ENCODE measurements at regions not wholly inside any gene's neighbourhood (a gene's known extent, or its start where the extent isn't known, plus 50 kb on each side); places are given as distances from the start of the nearest gene placed in this dataset.

DNA sequence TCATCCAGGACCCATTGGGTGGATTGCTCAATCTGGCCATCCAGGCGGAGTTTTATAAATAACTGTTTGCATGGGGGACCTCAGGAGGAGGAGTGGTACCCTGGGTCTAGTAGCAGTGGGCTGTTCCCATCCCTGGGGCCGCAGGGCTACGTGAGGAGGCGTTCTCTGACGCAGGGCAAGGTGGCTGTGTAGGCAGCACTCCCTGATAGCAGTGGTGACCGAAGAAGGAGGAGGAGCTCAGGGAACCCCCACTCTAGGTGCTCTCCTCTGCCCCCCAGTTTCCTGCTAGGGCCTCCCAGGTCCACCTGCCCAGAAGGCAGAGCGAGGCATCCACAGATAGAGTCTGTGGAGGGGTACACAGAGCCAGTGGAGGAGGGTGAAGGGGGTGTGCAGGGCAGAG is 64.1 kb downstream of the CCNE1 start:
- ATAC-seq (no peak), FAIRE-seq (no peak), DNase-seq (ENCODE audit: low read depth, low spot score) (no peak)
- Histone ChIP-seq H3K4me1 (ENCODE audit: control insufficient read depth, insufficient read depth, low read length) (no peaks in the 10 kb centered on the region; the same call in 1 of the 2 replicates), H3K27ac (ENCODE audit: control insufficient read depth, insufficient read depth) (no peak overlapping the region), H3K4me3 (no peak overlapping the region), H3K27me3 (replicated peaks in 1 of 2; ENCODE audit: control insufficient read depth in 2 of 2, insufficient read depth in 2 of 2, low read length in 1 of 2) (no peaks in the 10 kb centered on the region; a peak in 1 of 4 replicates), H2AFZ (ENCODE audit: control insufficient read depth, low read depth, low read length) (no peak overlapping the region), H3K9me3 (replicated peaks; ENCODE audit: control insufficient read depth, insufficient read depth, low read length) (no peaks in the 10 kb centered on the region), H4K20me1 (ENCODE audit: control insufficient read depth, insufficient read depth) (no peaks in the 10 kb centered on the region), H3K36me3 (ENCODE audit: control insufficient read depth in 2 of 2, insufficient read depth in 2 of 2, low read length in 1 of 2) (no peaks in the 10 kb centered on the region), H3K4me2 (ENCODE audit: control insufficient read depth, insufficient read depth) (no peak overlapping the region), H3K9ac (ENCODE audit: control insufficient read depth, insufficient read depth, low read length) (no peak overlapping the region), H3K79me2 (ENCODE audit: control insufficient read depth, insufficient read depth, low read length) (no peaks in the 10 kb centered on the region)
- POLR2A ChIA-PET: no interaction called here
- in situ Hi-C loops (cut with MboI): no loop called here
- TF ChIP-seq YBX1 (IDR thresholded peaks at IDR 0.05) (no peak), ZZZ3 (IDR thresholded peaks at IDR 0.05; ENCODE audit: control insufficient read depth, insufficient read length, low read depth) (no peak), EED (IDR thresholded peaks at IDR 0.05; ENCODE audit: low read depth) (no peak), CREM (IDR thresholded peaks at IDR 0.05; ENCODE audit: low read depth) (no peak), STAT3 (IDR thresholded peaks at IDR 0.05; ENCODE audit: low read depth, low read length) (no peak), NRF1 (conservative IDR thresholded peaks at IDR 0.05; ENCODE audit: low read depth, low read length) (no peak), EZH2 (IDR thresholded peaks at IDR 0.05; ENCODE audit: borderline replicate concordance, control insufficient read depth, low read depth, low read length) (no peak), CHD1 (IDR thresholded peaks at IDR 0.05; ENCODE audit: low read depth, low read length) (no peak), RBBP5 (conservative IDR thresholded peaks at IDR 0.05) (no peak), TAF1 (IDR thresholded peaks at IDR 0.05; ENCODE audit: borderline replicate concordance, low read depth, low read length) (no peak)
- TF ChIP-seq, protein P1, sequence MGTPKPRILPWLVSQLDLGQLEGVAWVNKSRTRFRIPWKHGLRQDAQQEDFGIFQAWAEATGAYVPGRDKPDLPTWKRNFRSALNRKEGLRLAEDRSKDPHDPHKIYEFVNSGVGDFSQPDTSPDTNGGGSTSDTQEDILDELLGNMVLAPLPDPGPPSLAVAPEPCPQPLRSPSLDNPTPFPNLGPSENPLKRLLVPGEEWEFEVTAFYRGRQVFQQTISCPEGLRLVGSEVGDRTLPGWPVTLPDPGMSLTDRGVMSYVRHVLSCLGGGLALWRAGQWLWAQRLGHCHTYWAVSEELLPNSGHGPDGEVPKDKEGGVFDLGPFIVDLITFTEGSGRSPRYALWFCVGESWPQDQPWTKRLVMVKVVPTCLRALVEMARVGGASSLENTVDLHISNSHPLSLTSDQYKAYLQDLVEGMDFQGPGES (IDR thresholded peaks at IDR 0.05): no peak
- TF ChIP-seq, protein P2, sequence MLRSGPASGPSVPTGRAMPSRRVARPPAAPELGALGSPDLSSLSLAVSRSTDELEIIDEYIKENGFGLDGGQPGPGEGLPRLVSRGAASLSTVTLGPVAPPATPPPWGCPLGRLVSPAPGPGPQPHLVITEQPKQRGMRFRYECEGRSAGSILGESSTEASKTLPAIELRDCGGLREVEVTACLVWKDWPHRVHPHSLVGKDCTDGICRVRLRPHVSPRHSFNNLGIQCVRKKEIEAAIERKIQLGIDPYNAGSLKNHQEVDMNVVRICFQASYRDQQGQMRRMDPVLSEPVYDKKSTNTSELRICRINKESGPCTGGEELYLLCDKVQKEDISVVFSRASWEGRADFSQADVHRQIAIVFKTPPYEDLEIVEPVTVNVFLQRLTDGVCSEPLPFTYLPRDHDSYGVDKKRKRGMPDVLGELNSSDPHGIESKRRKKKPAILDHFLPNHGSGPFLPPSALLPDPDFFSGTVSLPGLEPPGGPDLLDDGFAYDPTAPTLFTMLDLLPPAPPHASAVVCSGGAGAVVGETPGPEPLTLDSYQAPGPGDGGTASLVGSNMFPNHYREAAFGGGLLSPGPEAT (IDR thresholded peaks at IDR 0.05; ENCODE audit: low read depth): no peak
- TF ChIP-seq, protein P3, sequence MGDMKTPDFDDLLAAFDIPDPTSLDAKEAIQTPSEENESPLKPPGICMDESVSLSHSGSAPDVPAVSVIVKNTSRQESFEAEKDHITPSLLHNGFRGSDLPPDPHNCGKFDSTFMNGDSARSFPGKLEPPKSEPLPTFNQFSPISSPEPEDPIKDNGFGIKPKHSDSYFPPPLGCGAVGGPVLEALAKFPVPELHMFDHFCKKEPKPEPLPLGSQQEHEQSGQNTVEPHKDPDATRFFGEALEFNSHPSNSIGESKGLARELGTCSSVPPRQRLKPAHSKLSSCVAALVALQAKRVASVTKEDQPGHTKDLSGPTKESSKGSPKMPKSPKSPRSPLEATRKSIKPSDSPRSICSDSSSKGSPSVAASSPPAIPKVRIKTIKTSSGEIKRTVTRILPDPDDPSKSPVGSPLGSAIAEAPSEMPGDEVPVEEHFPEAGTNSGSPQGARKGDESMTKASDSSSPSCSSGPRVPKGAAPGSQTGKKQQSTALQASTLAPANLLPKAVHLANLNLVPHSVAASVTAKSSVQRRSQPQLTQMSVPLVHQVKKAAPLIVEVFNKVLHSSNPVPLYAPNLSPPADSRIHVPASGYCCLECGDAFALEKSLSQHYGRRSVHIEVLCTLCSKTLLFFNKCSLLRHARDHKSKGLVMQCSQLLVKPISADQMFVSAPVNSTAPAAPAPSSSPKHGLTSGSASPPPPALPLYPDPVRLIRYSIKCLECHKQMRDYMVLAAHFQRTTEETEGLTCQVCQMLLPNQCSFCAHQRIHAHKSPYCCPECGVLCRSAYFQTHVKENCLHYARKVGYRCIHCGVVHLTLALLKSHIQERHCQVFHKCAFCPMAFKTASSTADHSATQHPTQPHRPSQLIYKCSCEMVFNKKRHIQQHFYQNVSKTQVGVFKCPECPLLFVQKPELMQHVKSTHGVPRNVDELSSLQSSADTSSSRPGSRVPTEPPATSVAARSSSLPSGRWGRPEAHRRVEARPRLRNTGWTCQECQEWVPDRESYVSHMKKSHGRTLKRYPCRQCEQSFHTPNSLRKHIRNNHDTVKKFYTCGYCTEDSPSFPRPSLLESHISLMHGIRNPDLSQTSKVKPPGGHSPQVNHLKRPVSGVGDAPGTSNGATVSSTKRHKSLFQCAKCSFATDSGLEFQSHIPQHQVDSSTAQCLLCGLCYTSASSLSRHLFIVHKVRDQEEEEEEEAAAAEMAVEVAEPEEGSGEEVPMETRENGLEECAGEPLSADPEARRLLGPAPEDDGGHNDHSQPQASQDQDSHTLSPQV (IDR thresholded peaks at IDR 0.05): no peak
- intact Hi-C loops (cut with micrococcal nuclease; ENCODE audit: unreplicated experiment): no loop called here
- CTCF ChIA-PET: interaction anchor here (0.7 to 5.9 kb wide), 4 partner anchors 14 to 146 kb away, joined by 3 to 51 read pairs (median 9); no protein-coding TSS in a partner anchor
- SMC1A ChIA-PET (ENCODE audit: uncharacterized antibody, unreplicated experiment): no interaction called here
- RAD21 ChIA-PET (ENCODE audit: unreplicated experiment): interaction anchor here (1.0 kb wide), 1 partner anchor 98 kb away, joined by 3 read pairs; no protein-coding TSS in a partner anchor
- WGBS (ENCODE audit: insufficient coverage, insufficient replicate concordance, low lambda C conversion rate, missing lambda C conversion rate): 49% methylated on average over 7 of the region's 7 CpGs
- BruUV-seq (replicated peaks): no TSS peak

Data from GM12878 (cell line).